Mucosa of stomach (tissue), 1 donor: ENCODE measurements at regions not wholly inside any gene's neighbourhood (a gene's known extent, or its start where the extent isn't known, plus 50 kb on each side); places are given as distances from the start of the nearest gene placed in this dataset.

Experiments
- H3K27me3 ChIP-seq: one replicate; pipeline ENCODE4 v1.7.0; 2013; ENCODE audit warnings: mild to moderate bottlenecking, low read length; ENCODE audit not compliant: control insufficient read depth, insufficient read depth
- H3K36me3 ChIP-seq: one replicate; pipeline ENCODE4 v1.7.0; 2013; ENCODE audit warnings: low read length; ENCODE audit not compliant: control insufficient read depth, insufficient read depth
- H3K4me1 ChIP-seq: one replicate; pipeline ENCODE4 v1.7.0; 2013; ENCODE audit warnings: mild to moderate bottlenecking, low read length; ENCODE audit not compliant: control insufficient read depth, insufficient read depth
- H3K4me3 ChIP-seq: one replicate; pipeline ENCODE4 v1.7.0; 2013; ENCODE audit warnings: low read length
- H3K9ac ChIP-seq: one replicate; pipeline ENCODE4 v1.7.0; 2013; ENCODE audit warnings: mild to moderate bottlenecking, low read length, moderate library complexity
- H3K9me3 ChIP-seq: one replicate; pipeline ENCODE4 v1.7.0; 2013; ENCODE audit warnings: mild to moderate bottlenecking, low read length, moderate library complexity; ENCODE audit not compliant: control insufficient read depth
- donor health status: Pancreatic carcinoma.

GRCh38 chr13:64917566-64917965 lies 2312.6 kb downstream of the PCDH9 start:
- Histone ChIP-seq H3K27me3 (no peaks in the 10 kb centered on the region), H3K4me1 (no peaks in the 10 kb centered on the region), H3K9ac (no peak overlapping the region), H3K9me3 (no peaks in the 10 kb centered on the region), H3K4me3 (no peak overlapping the region), H3K36me3 (no peaks in the 10 kb centered on the region)

GRCh38 chr13:64912141-64912540 lies 2318.0 kb downstream of the PCDH9 start:
- Histone ChIP-seq H3K9me3 (no peaks in the 10 kb centered on the region), H3K4me1 (no peaks in the 10 kb centered on the region), H3K9ac (no peak overlapping the region)

GRCh38 chr13:64910096-64910495 lies 2320.0 kb downstream of the PCDH9 start:
- Histone ChIP-seq H3K9ac (no peak overlapping the region), H3K27me3 (no peaks in the 10 kb centered on the region), H3K9me3 (no peaks in the 10 kb centered on the region), H3K4me3 (no peak overlapping the region), H3K36me3 (no peaks in the 10 kb centered on the region), H3K4me1 (no peaks in the 10 kb centered on the region)

More at GRCh38 chr13:64912141-64912540, 2318.0 kb downstream of the PCDH9 start:
- Histone ChIP-seq H3K4me3 (no peak overlapping the region), H3K27me3 (no peaks in the 10 kb centered on the region), H3K36me3 (no peaks in the 10 kb centered on the region)

GRCh38 chr13:64909184-64909583 lies 2321.0 kb downstream of the PCDH9 start:
- Histone ChIP-seq H3K9me3 (no peaks in the 10 kb centered on the region), H3K9ac (no peak overlapping the region), H3K36me3 (no peaks in the 10 kb centered on the region), H3K4me3 (no peak overlapping the region), H3K27me3 (no peaks in the 10 kb centered on the region), H3K4me1 (no peaks in the 10 kb centered on the region)

GRCh38 chr13:64900039-64900438 lies 2330.1 kb downstream of the PCDH9 start:
- Histone ChIP-seq H3K9ac (no peak overlapping the region), H3K9me3 (no peaks in the 10 kb centered on the region), H3K4me1 (no peaks in the 10 kb centered on the region), H3K36me3 (no peaks in the 10 kb centered on the region), H3K4me3 (no peak overlapping the region), H3K27me3 (no peaks in the 10 kb centered on the region)

- H3K4me1 ChIP-seq: no peaks in the 10 kb centered on the region
- H3K9me3 ChIP-seq: no peaks in the 10 kb centered on the region
- H3K4me3 ChIP-seq: no peak overlapping the region
- H3K36me3 ChIP-seq: no peaks in the 10 kb centered on the region
- no peak overlapping the region for H3K9ac ChIP-seq
- no peaks in the 10 kb centered on the region for H3K27me3 ChIP-seq
Measured at GRCh38 chr13:64884976-64885375, 2345.2 kb downstream of the PCDH9 start.

GRCh38 chr13:64877176-64877575 lies 2353.0 kb downstream of the PCDH9 start:
- H3K9ac ChIP-seq: no peak overlapping the region
- no peaks in the 10 kb centered on the region for H3K27me3 ChIP-seq
- no peaks in the 10 kb centered on the region for H3K36me3 ChIP-seq
- no peaks in the 10 kb centered on the region for H3K4me1 ChIP-seq
- H3K9me3 ChIP-seq: no peaks in the 10 kb centered on the region
- H3K4me3 ChIP-seq: no peak overlapping the region

- Histone ChIP-seq H3K36me3 (no peaks in the 10 kb centered on the region), H3K9me3 (no peaks in the 10 kb centered on the region), H3K27me3 (no peaks in the 10 kb centered on the region), H3K9ac (no peak overlapping the region), H3K4me3 (no peak overlapping the region), H3K4me1 (no peaks in the 10 kb centered on the region)
Measured at GRCh38 chr13:64871742-64872141, 2358.4 kb downstream of the PCDH9 start.

GRCh38 chr13:64869539-64869938 lies 2360.6 kb downstream of the PCDH9 start:
- Histone ChIP-seq H3K9ac (no peak overlapping the region), H3K36me3 (no peaks in the 10 kb centered on the region), H3K27me3 (no peaks in the 10 kb centered on the region), H3K9me3 (no peaks in the 10 kb centered on the region), H3K4me3 (no peak overlapping the region), H3K4me1 (no peaks in the 10 kb centered on the region)

GRCh38 chr13:64867856-64868255 lies 2362.3 kb downstream of the PCDH9 start:
- Histone ChIP-seq H3K9me3 (no peaks in the 10 kb centered on the region), H3K27me3 (no peaks in the 10 kb centered on the region), H3K4me1 (no peaks in the 10 kb centered on the region), H3K9ac (no peak overlapping the region), H3K36me3 (no peaks in the 10 kb centered on the region), H3K4me3 (no peak overlapping the region)

- Histone ChIP-seq H3K9ac (no peak overlapping the region), H3K4me3 (no peak overlapping the region), H3K36me3 (no peaks in the 10 kb centered on the region), H3K27me3 (no peaks in the 10 kb centered on the region), H3K4me1 (no peaks in the 10 kb centered on the region), H3K9me3 (no peaks in the 10 kb centered on the region)
Measured at GRCh38 chr13:64866331-64866730, 2363.8 kb downstream of the PCDH9 start.

- no peaks in the 10 kb centered on the region for H3K9me3 ChIP-seq
- no peak overlapping the region for H3K4me3 ChIP-seq
- no peaks in the 10 kb centered on the region for H3K27me3 ChIP-seq
- no peak overlapping the region for H3K9ac ChIP-seq
- no peaks in the 10 kb centered on the region for H3K4me1 ChIP-seq
- H3K36me3 ChIP-seq: no peaks in the 10 kb centered on the region
Measured at GRCh38 chr13:64855506-64855905, 2374.6 kb downstream of the PCDH9 start.

GRCh38 chr13:64850017-64850416 lies 2380.1 kb downstream of the PCDH9 start:
- no peaks in the 10 kb centered on the region for H3K4me1 ChIP-seq
- H3K27me3 ChIP-seq: no peaks in the 10 kb centered on the region
- H3K9me3 ChIP-seq: no peaks in the 10 kb centered on the region
- H3K36me3 ChIP-seq: no peaks in the 10 kb centered on the region
- H3K9ac ChIP-seq: no peak overlapping the region
- no peak overlapping the region for H3K4me3 ChIP-seq
